ENCODE measurements at regions not wholly inside any gene's neighbourhood (a gene's known extent, or its start where the extent isn't known, plus 50 kb on each side); places are given as distances from the start of the nearest gene placed in this dataset.

- Mint-ChIP-seq H3K4me1 (no peaks in the 10 kb centered on the region), H3K27me3 (peaks cover 12% of the 10 kb centered on the region), H3K36me3 (ENCODE audit: low read depth) (no peaks in the 10 kb centered on the region), H3K4me3 (no peak overlapping the region), H3K27ac (no peak overlapping the region)
- no peaks in the 10 kb centered on the region for H3K9me3 ChIP-seq (ENCODE audit: control insufficient read depth, low read length, poor library complexity, severe bottlenecking)
- DNase-seq, result no peak
- no peak for ATAC-seq
These were observed 176.2 kb downstream of the TFAP2C start for GRCh38 chr20:56805313-56805712.

DNA sequence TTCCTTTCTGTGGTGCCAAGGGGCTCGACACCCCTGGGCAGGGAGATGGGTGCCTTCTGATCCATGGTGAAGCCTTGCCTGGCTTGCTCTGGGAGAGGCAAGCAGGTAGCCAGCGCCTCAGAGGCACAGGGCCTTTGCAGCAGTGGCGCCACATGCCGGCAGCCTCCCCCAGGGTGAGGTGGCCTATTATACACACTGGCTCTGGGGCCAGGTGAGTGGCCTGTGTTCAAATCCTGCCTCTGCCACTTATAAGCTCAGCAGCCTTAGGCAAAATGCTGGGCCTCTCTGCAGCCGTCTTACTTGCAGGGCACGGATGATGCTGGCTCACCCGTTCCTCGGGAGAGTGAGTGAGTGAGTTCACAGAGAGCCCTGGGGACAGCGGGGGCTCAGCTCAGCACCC lies 176.9 kb downstream of the TFAP2C start:
- Mint-ChIP-seq H3K27ac (no peak overlapping the region), H3K27me3 (peaks cover 12% of the 10 kb centered on the region), H3K36me3 (ENCODE audit: low read depth) (no peaks in the 10 kb centered on the region), H3K4me3 (no peak overlapping the region), H3K4me1 (no peaks in the 10 kb centered on the region)
- ATAC-seq (no peak), DNase-seq (no peak)
- no peaks in the 10 kb centered on the region for H3K9me3 ChIP-seq (ENCODE audit: control insufficient read depth, low read length, poor library complexity, severe bottlenecking)

DNA sequence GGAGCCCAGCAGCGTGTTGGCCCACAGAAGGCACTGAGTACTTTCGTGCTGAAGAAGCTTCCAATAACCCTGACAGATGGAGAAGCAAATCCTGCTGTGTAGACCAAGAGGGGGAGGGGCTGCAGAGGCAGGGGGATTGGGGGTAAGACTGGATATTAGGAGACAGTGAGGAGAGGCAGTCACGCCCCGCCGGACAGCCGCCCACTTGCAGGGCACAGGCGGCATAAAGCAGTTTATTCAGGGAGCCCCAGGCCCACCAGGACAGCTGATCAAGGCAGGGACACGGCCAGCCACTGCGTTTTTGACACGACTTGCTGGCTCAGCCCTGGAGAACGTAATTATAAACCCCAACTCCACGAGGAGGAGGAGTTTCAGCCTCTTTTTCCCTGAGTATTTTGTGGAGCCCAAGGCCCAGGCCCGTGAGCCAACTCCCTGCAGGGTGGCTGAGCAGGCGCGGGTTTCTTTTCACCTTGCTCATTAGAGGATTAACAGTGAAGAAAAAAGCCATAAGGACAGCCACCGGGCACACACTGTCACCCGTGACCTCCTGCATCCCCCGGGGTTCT lies 177.9 kb downstream of the TFAP2C start:
- no peak for DNase-seq
- Mint-ChIP-seq H3K36me3 (ENCODE audit: low read depth) (no peaks in the 10 kb centered on the region), H3K27ac (no peak overlapping the region), H3K4me1 (no peaks in the 10 kb centered on the region), H3K4me3 (no peak overlapping the region), H3K27me3 (peaks cover 12% of the 10 kb centered on the region)
- no peaks in the 10 kb centered on the region for H3K9me3 ChIP-seq (ENCODE audit: control insufficient read depth, low read length, poor library complexity, severe bottlenecking)
- ATAC-seq, result no peak

- peaks cover 12% of the 10 kb centered on the region for H3K27me3 Mint-ChIP-seq
- no peaks in the 10 kb centered on the region for H3K9me3 ChIP-seq (ENCODE audit: control insufficient read depth, low read length, poor library complexity, severe bottlenecking)
- H3K4me1 Mint-ChIP-seq, result no peaks in the 10 kb centered on the region
- DNase-seq, result no peak
- no peak overlapping the region for H3K27ac Mint-ChIP-seq
- no peaks in the 10 kb centered on the region for H3K36me3 Mint-ChIP-seq (ENCODE audit: low read depth)
- H3K4me3 Mint-ChIP-seq, result no peak overlapping the region
- ATAC-seq, result no peak
These were observed 179.1 kb downstream of the TFAP2C start for GRCh38 chr20:56808117-56808725.

- ATAC-seq, result no peak
- no peak overlapping the region for H3K27ac Mint-ChIP-seq
- H3K4me1 Mint-ChIP-seq, result no peaks in the 10 kb centered on the region
These were observed 179.6 kb downstream of the TFAP2C start for GRCh38 chr20:56808732-56809131.

GRCh38 chr20:56809668-56810067 lies 180.6 kb downstream of the TFAP2C start:
- ATAC-seq, result no peak
- Mint-ChIP-seq H3K4me1 (no peaks in the 10 kb centered on the region), H3K27me3 (peaks cover 12% of the 10 kb centered on the region), H3K4me3 (no peak overlapping the region), H3K27ac (no peak overlapping the region), H3K36me3 (ENCODE audit: low read depth) (no peaks in the 10 kb centered on the region)
- no peak for DNase-seq
- no peaks in the 10 kb centered on the region for H3K9me3 ChIP-seq (ENCODE audit: control insufficient read depth, low read length, poor library complexity, severe bottlenecking)

More at GRCh38 chr20:56808732-56809131, 179.6 kb downstream of the TFAP2C start:
- H3K4me3 Mint-ChIP-seq, result no peak overlapping the region
- no peaks in the 10 kb centered on the region for H3K36me3 Mint-ChIP-seq (ENCODE audit: low read depth)
- no peak for DNase-seq
- no peaks in the 10 kb centered on the region for H3K9me3 ChIP-seq (ENCODE audit: control insufficient read depth, low read length, poor library complexity, severe bottlenecking)
- peaks cover 12% of the 10 kb centered on the region for H3K27me3 Mint-ChIP-seq

- H3K9me3 ChIP-seq (ENCODE audit: control insufficient read depth, low read length, poor library complexity, severe bottlenecking), result no peaks in the 10 kb centered on the region
- Mint-ChIP-seq H3K4me1 (no peaks in the 10 kb centered on the region), H3K27ac (no peak overlapping the region), H3K27me3 (peaks cover 12% of the 10 kb centered on the region), H3K36me3 (ENCODE audit: low read depth) (no peaks in the 10 kb centered on the region), H3K4me3 (no peak overlapping the region)
- DNase-seq (no peak), ATAC-seq (no peak)
These were observed 181.0 kb downstream of the TFAP2C start for GRCh38 chr20:56810141-56810540.

- Mint-ChIP-seq H3K27ac (no peak overlapping the region), H3K4me1 (no peaks in the 10 kb centered on the region), H3K4me3 (no peak overlapping the region), H3K36me3 (ENCODE audit: low read depth) (no peaks in the 10 kb centered on the region), H3K27me3 (peaks cover 3% of the 10 kb centered on the region)
- DNase-seq, result no peak
- H3K9me3 ChIP-seq (ENCODE audit: control insufficient read depth, low read length, poor library complexity, severe bottlenecking), result no peaks in the 10 kb centered on the region
- ATAC-seq, result no peak
These were observed 186.7 kb downstream of the TFAP2C start for GRCh38 chr20:56815796-56816195.

- no peak overlapping the region for H3K4me3 Mint-ChIP-seq
- ATAC-seq, result no peak
- H3K36me3 Mint-ChIP-seq (ENCODE audit: low read depth), result no peaks in the 10 kb centered on the region
- H3K27me3 Mint-ChIP-seq, result peaks cover 8% of the 10 kb centered on the region
- no peaks in the 10 kb centered on the region for H3K9me3 ChIP-seq (ENCODE audit: control insufficient read depth, low read length, poor library complexity, severe bottlenecking)
- H3K4me1 Mint-ChIP-seq, result no peaks in the 10 kb centered on the region
- DNase-seq, result no peak
- no peak overlapping the region for H3K27ac Mint-ChIP-seq
These were observed 187.2 kb downstream of the TFAP2C start for GRCh38 chr20:56816349-56816748.

DNA sequence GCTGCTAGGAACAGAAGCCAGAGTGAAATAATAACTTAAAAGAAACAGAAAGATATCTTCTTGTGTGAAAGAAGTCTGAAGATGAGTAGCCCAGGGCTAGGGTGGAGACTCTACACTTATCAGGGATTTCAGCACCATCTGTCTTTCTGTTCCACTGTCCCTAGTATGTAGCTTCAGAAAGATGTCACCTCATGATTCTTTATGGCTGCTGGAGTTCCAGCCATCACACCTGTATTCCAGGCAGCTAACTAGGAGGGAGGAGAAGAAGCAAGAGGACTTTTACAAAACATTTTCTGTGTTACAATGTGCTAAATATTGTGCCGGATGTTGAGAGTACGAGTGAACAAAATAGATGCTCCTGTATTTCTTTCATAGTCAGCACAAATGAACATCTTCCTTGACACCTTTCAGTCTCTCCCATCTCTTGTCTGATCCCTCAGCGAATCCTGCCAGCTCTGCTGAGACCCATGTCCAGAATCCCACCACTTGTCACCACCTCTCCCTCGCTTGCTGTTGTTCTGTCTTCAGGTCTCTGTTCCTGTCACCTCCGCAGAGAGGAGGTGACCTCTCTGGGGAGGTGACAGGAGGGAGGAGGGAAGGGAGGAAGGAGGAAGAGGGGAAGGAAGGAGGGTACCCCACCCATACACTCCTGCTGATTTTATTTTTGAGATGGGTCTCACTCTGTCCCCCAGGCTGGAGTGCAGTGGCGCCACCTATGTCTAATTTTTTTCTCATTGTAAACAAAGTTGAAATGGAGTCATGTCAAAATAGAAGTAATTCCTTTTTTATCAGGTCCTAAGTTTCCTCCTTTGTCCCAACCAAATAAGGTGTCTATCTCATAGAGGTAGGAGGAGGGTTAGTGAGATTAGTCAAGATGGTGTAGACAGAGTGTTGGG lies 188.9 kb downstream of the TFAP2C start:
- H3K9me3 ChIP-seq (ENCODE audit: control insufficient read depth, low read length, poor library complexity, severe bottlenecking), result no peaks in the 10 kb centered on the region
- no peak overlapping the region for H3K27ac Mint-ChIP-seq
- no peak overlapping the region for H3K4me3 Mint-ChIP-seq
- DNase-seq, result no peak
- H3K36me3 Mint-ChIP-seq (ENCODE audit: low read depth), result no peaks in the 10 kb centered on the region
- peaks cover 17% of the 10 kb centered on the region for H3K27me3 Mint-ChIP-seq
- no peaks in the 10 kb centered on the region for H3K4me1 Mint-ChIP-seq
- ATAC-seq, result no peak

DNA sequence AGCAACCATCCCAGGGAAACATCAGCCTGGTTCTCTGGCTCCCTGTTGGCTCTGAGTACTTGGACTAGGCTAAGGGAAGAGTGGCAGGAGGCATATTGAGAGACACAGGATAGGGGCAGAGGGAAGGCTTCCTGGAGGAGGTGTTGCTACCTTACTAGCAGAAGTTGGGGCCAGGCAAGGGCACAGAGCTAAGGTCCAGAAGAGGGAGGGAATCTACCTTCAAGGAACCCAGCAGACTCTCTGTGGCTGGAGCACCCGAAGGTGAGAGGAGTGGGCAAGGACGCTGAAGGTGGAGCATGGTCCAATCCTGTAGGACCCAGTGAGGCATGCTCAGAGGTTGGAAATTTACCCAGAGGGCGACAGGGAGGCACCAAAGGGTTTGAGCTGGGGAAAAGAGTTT lies 191.9 kb downstream of the TFAP2C start:
- ATAC-seq, result no peak
- Mint-ChIP-seq H3K4me1 (no peaks in the 10 kb centered on the region), H3K36me3 (ENCODE audit: low read depth) (no peaks in the 10 kb centered on the region), H3K27me3 (peaks cover 17% of the 10 kb centered on the region), H3K4me3 (no peak overlapping the region), H3K27ac (no peak overlapping the region)
- DNase-seq, result no peak
- H3K9me3 ChIP-seq (ENCODE audit: control insufficient read depth, low read length, poor library complexity, severe bottlenecking), result no peaks in the 10 kb centered on the region

- H3K36me3 Mint-ChIP-seq (ENCODE audit: low read depth), result peaks cover 2% of the 10 kb centered on the region
- peaks cover 20% of the 10 kb centered on the region for H3K27me3 Mint-ChIP-seq
- H3K4me3 Mint-ChIP-seq, result no peak overlapping the region
- ATAC-seq (no peak), DNase-seq (no peak)
- no peaks in the 10 kb centered on the region for H3K9me3 ChIP-seq (ENCODE audit: control insufficient read depth, low read length, poor library complexity, severe bottlenecking)
- no peak overlapping the region for H3K27ac Mint-ChIP-seq
- no peaks in the 10 kb centered on the region for H3K4me1 Mint-ChIP-seq
These were observed 197.2 kb downstream of the TFAP2C start for GRCh38 chr20:56826306-56826704.

- DNase-seq (no peak), ATAC-seq (no peak)
- no peak overlapping the region for H3K27ac Mint-ChIP-seq
- H3K27me3 Mint-ChIP-seq, result peaks cover 18% of the 10 kb centered on the region
- H3K4me1 Mint-ChIP-seq, result no peaks in the 10 kb centered on the region
- H3K36me3 Mint-ChIP-seq (ENCODE audit: low read depth), result peaks cover 2% of the 10 kb centered on the region
- no peaks in the 10 kb centered on the region for H3K9me3 ChIP-seq (ENCODE audit: control insufficient read depth, low read length, poor library complexity, severe bottlenecking)
- no peak overlapping the region for H3K4me3 Mint-ChIP-seq
These were observed 197.9 kb downstream of the TFAP2C start for GRCh38 chr20:56826705-56827665.

All from T-helper 17 cell (primary cell).